ENCODE measurements at regions not wholly inside any gene's neighbourhood (a gene's known extent, or its start where the extent isn't known, plus 50 kb on each side); places are given as distances from the start of the nearest gene placed in this dataset.

- DNase-seq (ENCODE audit: low spot score): no peak
Observed at GRCh38 chr2:19747310-19748072, 154.3 kb downstream of the TTC32 start.

- DNase-seq (ENCODE audit: low spot score): no peak
Observed at GRCh38 chr2:19746611-19747309, 155.0 kb downstream of the TTC32 start.

DNA sequence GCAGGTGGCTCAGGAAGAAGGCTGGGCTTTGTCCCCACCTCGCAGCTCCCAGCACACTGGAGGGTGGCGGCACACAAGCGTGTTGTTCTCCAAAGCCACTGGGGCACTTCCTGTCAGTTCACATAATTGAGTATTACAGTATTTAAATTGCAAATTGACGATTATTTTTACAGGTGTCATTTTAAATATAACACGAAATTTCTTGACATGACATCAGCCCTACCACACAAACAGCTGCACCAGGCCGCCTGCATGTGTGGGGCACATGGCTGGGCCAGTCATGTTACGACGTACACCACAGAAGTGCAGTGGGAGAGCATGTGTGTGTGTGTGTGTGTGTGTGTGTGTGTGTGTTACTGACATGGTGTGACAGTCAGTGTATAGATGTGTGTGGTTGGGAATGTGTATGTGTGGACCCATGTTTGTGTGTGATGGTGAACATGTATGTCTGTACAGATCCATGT is 155.6 kb downstream of the TTC32 start:
- no peak for DNase-seq (ENCODE audit: low spot score)

- DNase-seq (ENCODE audit: low spot score): no peak
Observed at GRCh38 chr2:19745318-19746136, 156.3 kb downstream of the TTC32 start.

DNA sequence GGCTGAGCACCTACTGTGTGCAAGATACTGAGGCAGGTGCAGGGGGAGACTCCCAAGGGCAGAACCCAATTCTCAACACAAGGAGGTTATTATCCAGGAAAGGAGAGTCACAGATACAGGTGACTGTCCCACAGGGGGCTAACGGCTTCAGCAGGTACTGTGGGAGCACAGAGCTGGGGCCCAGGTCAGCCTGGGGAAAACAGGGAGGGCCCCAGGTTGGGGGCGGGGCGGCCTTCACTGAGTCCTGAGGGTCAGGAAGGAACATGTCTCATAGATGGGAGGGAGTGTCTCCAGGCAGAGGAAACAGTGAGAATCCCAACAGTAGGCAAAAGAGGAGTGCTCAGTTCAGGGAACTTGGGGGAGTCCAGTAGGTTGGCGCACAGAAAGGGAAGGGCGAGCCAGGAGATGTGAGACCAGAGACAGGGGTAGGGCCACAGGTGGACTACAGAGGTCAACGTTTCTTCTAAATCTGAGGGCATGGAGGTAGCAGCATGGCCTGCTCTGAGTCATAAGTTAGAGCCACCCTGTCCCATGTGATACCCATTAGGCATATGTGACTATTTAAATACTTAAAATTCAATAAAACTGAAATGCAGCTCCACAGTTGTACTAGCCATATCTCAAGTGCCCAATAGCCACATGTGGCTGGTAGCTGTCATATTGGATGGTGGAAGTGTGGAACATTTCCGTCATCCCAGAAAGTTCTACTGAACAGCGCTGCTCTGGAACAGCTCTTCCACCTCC is 157.2 kb downstream of the TTC32 start:
- no peak for DNase-seq (ENCODE audit: low spot score)

- no peak for DNase-seq (ENCODE audit: low spot score)
Observed at GRCh38 chr2:19743641-19744040, 158.1 kb downstream of the TTC32 start.

DNA sequence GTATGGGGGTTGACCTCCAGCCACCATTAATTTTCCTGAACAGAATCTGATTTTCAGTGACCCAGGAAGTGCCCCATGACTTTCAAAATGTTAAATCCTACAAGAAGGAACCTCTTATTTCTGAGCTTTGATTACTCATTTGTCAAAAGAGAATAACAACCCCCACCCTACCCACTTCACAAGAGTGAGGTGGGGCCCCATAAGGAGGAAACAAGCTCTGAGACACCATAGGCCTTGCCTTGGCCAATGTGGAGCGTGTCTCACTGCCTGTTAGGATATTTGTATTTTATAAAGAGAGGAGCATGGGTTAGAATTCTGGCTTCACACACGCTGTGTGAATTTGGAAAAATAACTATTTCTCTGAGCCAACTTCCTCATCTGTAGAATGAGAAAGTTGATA is 158.9 kb downstream of the TTC32 start:
- no peak for DNase-seq (ENCODE audit: low spot score)

GRCh38 chr2:19739256-19739655 is 162.5 kb downstream of the TTC32 start:
- DNase-seq (ENCODE audit: low spot score): no peak

GRCh38 chr2:19738707-19739106 is 163.1 kb downstream of the TTC32 start:
- DNase-seq (ENCODE audit: low spot score): no peak

DNA sequence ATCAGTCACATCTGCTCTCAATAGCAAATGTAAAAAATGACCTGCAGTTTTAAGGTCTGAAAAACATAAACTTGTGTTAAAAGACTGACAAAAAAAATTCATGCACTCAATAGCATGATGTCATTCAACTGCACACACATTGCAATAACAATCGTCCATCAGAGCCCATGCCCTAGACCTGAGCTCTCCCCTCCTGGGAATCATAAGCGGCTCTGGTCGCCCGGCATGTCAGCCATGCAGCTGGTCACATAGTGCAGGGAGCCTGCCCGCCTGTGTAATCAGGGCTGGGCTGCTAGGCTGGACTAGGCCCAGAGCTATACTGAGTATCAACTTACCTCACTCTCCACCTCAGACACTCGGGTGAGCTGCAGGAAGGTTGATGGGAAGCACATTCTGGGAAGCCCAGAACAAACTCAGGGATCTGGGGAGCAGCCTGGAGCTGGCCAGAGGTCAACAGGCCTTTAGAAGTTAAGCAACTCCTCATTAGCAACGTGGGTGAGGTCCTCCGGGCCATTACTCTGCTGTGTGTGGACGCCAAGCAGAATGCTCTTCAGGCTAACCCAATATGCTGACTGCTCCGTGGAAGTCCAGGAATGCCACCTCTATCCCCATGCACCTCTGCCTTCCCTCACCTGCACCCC is 165.5 kb downstream of the TTC32 start:
- DNase-seq (ENCODE audit: low spot score): no peak

GRCh38 chr2:19733951-19734425 is 167.8 kb downstream of the TTC32 start:
- DNase-seq (ENCODE audit: low spot score): no peak

DNA sequence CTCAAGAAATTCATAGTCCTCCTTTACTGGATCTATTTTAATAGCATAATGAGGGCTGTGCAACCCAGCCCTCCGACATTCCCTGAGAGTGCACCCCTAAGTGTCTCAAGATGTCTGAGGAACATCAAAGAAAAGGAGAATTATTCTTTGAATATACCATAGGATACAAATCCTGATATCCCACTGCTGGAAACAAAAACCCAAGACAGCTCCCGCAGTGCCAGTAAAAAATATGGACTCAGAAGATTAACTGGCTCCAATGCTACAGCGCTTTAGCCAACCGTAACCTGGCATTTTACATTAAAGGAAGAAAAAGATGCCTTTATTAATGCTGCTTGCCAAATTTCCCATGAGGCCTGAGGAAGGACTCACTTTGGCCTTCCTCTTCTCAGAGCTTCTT is 168.4 kb downstream of the TTC32 start:
- DNase-seq (ENCODE audit: low spot score): no peak

DNA sequence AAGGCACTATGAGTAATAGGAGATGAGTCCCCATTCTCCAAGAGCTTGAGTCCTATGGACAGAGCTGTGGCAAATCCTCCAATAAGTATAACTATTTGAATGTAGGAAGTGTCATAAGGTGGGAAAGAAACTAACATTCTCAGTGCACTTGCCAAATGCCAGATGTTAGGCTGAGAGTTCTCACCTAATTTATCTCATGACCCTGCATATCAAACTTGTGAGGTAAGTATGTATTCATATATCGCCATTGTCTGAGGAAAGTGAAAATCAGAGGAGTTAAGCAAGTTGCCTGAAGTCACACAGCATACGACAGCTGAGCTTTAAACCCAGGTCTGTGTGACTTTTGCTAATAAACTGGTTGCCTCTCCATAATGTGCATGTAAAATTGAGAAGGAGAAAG is 169.5 kb downstream of the TTC32 start:
- DNase-seq (ENCODE audit: low spot score): no peak

DNA sequence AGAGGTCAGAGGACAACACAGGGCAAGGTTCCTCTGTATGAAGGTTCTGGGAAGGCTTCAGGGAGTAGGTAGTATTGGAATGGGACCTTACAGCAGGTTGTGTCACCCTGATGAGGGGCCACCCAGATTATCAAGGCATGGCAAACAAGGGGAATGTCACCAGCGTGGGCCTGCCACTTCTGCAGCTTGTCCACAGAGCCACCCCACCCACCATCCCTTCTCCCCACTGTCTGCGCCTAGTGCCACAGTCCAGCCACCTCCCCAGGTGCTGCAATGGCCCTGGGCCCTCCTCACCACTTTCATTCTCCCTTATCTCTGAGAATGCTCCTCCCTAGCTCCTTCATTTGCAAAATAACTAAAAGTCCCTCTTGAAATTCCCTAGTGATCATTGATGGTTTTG is 170.3 kb downstream of the TTC32 start:
- DNase-seq (ENCODE audit: low spot score): no peak

- no peak for DNase-seq (ENCODE audit: low spot score)
Observed at GRCh38 chr2:19731037-19731436, 170.7 kb downstream of the TTC32 start.

DNA sequence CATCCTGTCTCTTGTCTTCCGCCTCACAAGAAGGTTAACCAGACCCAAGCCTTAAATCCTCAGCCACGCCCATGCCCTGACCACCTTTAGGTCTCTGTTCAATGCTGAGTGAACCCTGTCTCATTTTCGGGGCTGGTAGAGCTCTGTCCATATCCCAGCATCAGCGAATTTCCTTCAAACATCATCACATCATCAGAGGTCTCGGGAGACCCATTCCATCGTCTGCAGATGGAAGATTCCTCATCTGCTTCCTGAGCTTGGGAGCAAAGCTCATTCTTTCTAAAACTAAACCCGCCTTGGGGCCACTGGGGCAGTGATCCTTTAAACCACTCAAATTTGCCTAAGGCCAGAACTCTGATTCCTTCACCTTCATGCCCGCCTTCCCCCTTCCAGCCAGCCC is 173.7 kb downstream of the TTC32 start:
- no peak for DNase-seq (ENCODE audit: low spot score)

GRCh38 chr2:19725392-19725791 is 176.4 kb downstream of the TTC32 start:
- no peak for DNase-seq (ENCODE audit: low spot score)

DNA sequence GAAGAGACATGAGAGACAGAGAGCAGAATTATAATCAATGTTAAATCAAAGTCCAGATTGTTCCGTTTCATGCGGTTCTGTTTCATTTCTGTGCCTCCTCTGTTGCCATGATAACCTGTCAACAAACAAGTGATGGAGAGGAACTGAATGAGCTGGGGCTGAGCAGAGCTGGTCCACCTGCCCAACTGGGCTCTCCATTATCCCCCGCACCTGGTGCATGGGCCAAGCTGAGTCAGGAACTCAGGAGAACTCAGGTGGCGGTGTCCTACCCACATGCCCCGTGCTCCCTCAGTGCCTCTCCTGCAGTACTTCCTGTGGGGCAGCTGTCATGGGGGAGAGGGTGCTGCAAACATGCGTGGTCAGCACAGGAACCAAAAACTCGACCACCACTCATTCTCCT is 178.8 kb downstream of the TTC32 start:
- no peak for DNase-seq (ENCODE audit: low spot score)

GRCh38 chr2:19722531-19722971 is 179.2 kb downstream of the TTC32 start:
- no peak for DNase-seq (ENCODE audit: low spot score)

DNA sequence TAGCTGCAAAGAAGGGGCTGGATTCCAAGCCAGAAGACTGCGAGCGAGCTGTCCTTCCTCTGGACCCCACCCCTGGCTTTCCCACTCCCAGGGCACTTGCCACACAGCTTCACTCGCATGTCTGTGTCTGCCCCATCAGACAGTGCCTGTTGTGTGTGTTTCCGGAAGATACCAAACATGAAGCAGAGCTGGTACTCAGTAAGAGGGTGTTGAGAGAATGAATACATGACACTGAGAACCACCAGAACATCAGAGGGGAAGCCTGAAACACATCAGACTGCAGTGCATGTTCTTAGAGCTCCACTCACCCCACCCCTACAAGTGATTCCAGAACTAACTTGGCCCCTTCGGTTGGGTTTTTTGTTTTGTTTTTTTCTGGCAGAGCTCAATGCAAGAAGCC is 181.5 kb downstream of the TTC32 start:
- no peak for DNase-seq (ENCODE audit: low spot score)

DNA sequence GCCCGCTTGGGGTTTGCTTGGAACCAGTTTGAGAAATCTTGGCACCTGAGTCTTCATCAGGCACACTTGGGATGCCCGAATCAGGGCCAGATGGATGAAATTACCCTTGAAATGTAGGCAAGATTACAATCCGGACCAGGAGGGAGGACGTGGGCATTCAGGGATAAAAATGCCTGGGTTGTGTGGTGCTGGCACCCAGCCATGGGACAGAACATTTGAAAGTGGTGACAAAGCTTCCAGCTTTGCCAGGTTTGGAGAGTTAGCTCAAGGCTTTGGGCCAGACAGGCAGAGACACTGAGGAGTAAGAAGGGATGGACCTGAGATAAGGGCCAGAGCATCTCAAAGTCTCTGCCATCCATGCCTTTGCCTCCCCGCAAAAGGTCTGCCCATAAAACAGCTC is 182.2 kb downstream of the TTC32 start:
- DNase-seq (ENCODE audit: low spot score): no peak

Data from CD4-positive, alpha-beta T cell treated with Interleukin-6 at 100 ng/mL for 8 hours (primary cell).